ENCODE measurements at regions not wholly inside any gene's neighbourhood (a gene's known extent, or its start where the extent isn't known, plus 50 kb on each side); places are given as distances from the start of the nearest gene placed in this dataset.

DNA sequence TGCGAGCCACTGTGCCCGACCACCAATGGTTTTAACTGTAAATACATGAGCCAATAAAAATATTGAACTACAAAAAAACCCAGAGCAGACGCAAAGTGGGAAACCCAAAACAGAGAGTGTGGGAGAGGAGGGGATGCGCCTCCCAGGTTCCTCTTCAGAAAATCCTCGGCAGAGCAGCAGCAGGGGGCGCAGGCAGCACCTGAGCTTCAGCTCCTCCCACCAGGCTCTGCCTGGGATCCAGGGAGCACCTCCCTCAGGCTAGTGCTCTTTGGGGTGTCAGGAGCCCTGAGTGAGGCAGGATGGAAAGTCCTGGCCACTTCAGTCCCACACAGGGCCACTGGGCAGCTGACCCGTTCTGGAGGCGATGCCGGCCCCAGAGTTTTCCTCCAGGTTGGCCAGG is 536.9 kb upstream of the CDH4 start:
- no peak for DNase-seq
- Mint-ChIP-seq H3K27ac (no peak overlapping the region), H3K4me1 (peaks cover 24% of the 10 kb centered on the region), H3K9me3 (peaks cover 5% of the 10 kb centered on the region), H3K36me3 (ENCODE audit: low read depth) (no peaks in the 10 kb centered on the region), H3K4me3 (no peak overlapping the region), H3K27me3 (ENCODE audit: low read depth, poor library complexity) (peaks cover 3% of the 10 kb centered on the region)
- TF ChIP-seq, protein P1, sequence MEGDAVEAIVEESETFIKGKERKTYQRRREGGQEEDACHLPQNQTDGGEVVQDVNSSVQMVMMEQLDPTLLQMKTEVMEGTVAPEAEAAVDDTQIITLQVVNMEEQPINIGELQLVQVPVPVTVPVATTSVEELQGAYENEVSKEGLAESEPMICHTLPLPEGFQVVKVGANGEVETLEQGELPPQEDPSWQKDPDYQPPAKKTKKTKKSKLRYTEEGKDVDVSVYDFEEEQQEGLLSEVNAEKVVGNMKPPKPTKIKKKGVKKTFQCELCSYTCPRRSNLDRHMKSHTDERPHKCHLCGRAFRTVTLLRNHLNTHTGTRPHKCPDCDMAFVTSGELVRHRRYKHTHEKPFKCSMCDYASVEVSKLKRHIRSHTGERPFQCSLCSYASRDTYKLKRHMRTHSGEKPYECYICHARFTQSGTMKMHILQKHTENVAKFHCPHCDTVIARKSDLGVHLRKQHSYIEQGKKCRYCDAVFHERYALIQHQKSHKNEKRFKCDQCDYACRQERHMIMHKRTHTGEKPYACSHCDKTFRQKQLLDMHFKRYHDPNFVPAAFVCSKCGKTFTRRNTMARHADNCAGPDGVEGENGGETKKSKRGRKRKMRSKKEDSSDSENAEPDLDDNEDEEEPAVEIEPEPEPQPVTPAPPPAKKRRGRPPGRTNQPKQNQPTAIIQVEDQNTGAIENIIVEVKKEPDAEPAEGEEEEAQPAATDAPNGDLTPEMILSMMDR (IDR thresholded peaks at IDR 0.05), result no peak

DNA sequence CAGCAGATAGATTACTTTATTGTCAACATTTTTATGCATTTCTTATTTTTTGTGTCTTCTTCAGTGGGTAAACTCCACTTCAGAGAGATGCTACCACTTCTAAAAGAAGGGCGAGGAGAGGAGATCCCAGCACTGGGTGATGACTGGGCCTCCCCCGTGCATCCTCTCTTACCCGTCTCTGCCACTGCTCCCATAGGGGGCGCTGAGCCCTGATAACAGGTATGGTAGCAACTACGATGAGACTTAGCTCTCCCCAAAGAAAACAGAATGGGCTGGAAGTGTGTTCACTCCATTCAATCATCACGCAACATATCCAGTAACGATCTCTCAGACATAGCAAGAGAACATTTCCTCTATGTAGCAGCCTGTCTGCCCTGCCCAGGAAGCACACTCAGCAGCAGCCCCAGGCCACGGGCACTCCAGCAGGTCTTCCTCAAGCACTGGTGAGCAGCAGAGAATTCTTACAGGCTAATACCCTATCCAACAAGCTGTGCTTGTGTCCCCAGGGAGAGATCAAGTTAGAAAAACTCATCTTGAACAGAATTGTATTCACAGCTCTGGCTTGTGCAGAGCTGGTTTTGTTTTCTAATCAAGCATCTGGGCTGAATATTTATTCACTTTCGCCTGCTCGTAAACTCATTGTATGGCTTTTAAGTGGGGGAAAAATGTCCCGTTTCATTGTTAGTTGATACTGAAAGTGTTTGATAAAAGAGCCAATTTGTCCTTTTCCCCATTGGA is 533.1 kb upstream of the CDH4 start:
- H3K36me3 Mint-ChIP-seq (ENCODE audit: low read depth), result no peaks in the 10 kb centered on the region
- H3K27me3 Mint-ChIP-seq (ENCODE audit: low read depth, poor library complexity), result peaks cover 3% of the 10 kb centered on the region
- DNase-seq, result peak; percentile 18
- no peak overlapping the region for H3K27ac Mint-ChIP-seq
- peaks cover 31% of the 10 kb centered on the region for H3K4me1 Mint-ChIP-seq
- H3K4me3 Mint-ChIP-seq, result no peak overlapping the region
- H3K9me3 Mint-ChIP-seq, result peaks cover 5% of the 10 kb centered on the region
- TF ChIP-seq, protein P1 (IDR thresholded peaks at IDR 0.05), result peak; percentile 24

DNA sequence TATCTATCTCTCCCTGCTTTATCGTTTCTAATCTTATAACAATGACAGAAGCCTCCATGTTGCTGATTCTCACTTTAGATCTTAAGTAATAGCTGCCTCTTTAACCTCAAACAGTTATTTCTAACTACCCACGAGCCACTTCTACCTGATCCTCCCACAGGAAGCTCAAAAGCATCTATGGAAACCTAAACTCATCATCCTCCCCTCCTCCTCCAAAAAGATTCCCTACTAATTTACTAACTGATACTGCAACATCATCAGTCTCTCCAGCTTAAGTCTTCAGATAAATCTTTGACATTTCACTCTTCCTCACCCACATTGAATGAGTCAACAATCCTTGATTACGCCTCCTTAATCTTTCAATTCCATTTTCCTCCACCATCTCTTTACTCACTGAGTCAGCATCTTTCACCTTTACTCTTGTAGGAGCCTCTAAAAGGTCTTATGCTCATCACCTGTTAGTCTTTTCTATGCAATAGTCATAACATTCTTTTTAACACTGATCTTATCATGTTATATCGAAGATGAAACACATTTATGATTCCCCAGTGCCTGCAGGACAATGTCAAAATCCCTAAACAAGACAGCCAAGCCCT is 526.7 kb upstream of the CDH4 start:
- H3K4me3 Mint-ChIP-seq, result no peak overlapping the region
- DNase-seq, result no peak
- no peaks in the 10 kb centered on the region for H3K27me3 Mint-ChIP-seq (ENCODE audit: low read depth, poor library complexity)
- H3K27ac Mint-ChIP-seq, result no peak overlapping the region
- TF ChIP-seq, protein P1 (IDR thresholded peaks at IDR 0.05), result no peak
- H3K36me3 Mint-ChIP-seq (ENCODE audit: low read depth), result no peaks in the 10 kb centered on the region
- H3K4me1 Mint-ChIP-seq, result peaks cover 4% of the 10 kb centered on the region
- H3K9me3 Mint-ChIP-seq, result peaks cover 4% of the 10 kb centered on the region

DNA sequence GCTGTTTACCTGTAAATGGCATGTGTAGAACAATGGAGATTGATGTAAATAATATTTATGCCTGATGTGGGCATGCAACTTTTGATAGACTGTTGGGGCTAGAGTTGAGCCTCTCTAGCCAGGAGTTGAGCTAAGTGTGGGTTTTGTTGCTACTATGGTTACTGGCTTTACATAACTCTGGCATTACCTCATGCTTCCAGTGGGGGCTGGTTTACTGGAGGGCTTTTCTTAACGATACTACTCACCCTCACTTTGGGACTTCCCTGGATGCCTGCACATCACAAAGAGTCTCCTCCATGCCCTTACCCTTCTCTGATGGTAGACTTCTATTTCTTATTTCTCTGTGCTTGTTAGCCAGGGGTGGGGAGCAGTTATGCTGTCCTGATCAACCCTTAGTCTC is 524.6 kb upstream of the CDH4 start:
- no peaks in the 10 kb centered on the region for H3K4me1 Mint-ChIP-seq
- H3K4me3 Mint-ChIP-seq, result no peak overlapping the region
- no peak overlapping the region for H3K27ac Mint-ChIP-seq
- H3K9me3 Mint-ChIP-seq, result peaks cover 4% of the 10 kb centered on the region
- no peak for DNase-seq
- H3K27me3 Mint-ChIP-seq (ENCODE audit: low read depth, poor library complexity), result no peaks in the 10 kb centered on the region
- H3K36me3 Mint-ChIP-seq (ENCODE audit: low read depth), result no peaks in the 10 kb centered on the region
- TF ChIP-seq, protein P1 (IDR thresholded peaks at IDR 0.05), result no peak

DNA sequence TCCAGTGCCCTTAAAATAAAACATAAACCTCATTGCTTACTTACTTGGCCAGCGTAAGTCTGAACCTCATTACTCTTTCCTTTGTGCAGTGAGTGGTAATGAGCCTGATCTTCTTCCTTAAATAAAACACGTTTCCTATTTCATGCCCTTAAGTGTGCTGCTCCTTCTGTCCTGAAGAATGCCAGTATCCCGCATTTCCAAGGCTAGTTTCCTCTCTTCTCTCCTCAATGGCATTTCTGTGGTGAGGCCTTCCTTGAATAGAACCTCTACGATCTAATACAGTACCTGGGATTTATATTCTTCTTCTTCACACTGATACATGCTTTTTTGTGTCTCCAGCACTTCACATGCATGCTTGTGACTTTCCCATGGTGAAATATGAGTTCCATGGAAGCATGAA is 523.4 kb upstream of the CDH4 start:
- Mint-ChIP-seq H3K27ac (no peak overlapping the region), H3K27me3 (ENCODE audit: low read depth, poor library complexity) (no peaks in the 10 kb centered on the region), H3K9me3 (peaks cover 4% of the 10 kb centered on the region), H3K36me3 (ENCODE audit: low read depth) (no peaks in the 10 kb centered on the region), H3K4me3 (no peak overlapping the region), H3K4me1 (no peaks in the 10 kb centered on the region)
- TF ChIP-seq, protein P1 (IDR thresholded peaks at IDR 0.05), result no peak
- no peak for DNase-seq
